GM12864 (cell line): ENCODE measurements at regions not wholly inside any gene's neighbourhood (a gene's known extent, or its start where the extent isn't known, plus 50 kb on each side); places are given as distances from the start of the nearest gene placed in this dataset.

Experiments
- DNase-seq: peaks from one replicate; pipeline ENCODE4 v3.0.0-alpha.2; 2011; ENCODE audit warnings: low read depth
- H3K4me3 ChIP-seq: 2 replicates; pipeline ENCODE4 v1.5.1; 2011; ENCODE audit warnings: mild to moderate bottlenecking, low read depth, low read length, control low read depth
- TF ChIP-seq, protein P1 (sequence below): IDR thresholded peaks from 2 replicates; pipeline ENCODE4 v1.5.1; 2011; ENCODE audit warnings: low read depth, mild to moderate bottlenecking, moderate library complexity, low read length, control low read depth, inconsistent platforms; ENCODE audit errors: missing control alignments

DNA sequence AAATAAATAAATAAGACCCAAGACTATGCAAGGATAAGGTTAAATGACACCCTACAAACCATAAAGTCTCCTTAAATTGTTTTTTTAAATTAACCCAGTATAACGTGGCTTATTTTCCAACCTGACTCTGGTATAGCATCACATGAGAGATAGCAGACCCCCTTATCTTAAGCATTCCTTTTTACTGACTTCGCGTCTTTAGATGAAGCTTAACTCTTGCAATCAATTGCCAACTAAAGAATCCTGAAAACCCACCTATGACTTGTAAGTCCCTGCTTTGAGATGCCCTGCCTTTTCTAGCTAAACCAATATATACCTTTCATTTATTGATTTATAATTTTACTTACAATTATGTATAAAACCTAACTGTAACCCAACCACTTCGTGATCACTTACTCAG, 57.1 kb upstream of the RAB12 start:
- DNase-seq: no peak

DNA sequence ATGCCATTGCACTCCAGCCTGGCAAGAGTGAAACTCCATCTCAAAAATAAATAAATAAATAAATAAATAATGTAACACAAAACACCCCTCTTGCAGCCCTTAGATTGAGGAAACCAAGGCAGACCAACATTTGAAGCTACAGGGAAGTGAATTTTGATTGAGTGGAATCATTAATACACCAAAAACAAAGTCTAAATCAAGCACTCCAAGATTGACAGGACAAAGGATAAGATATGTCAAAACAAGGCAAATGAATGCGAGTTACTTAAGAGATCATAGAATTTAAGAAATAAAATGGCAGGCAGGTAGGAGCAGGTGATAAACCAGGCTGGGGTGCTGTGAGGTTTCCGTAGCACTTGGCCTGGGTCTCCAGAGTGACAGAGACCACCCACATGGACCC, 54.9 kb upstream of the RAB12 start:
- no peak overlapping the region for H3K4me3 ChIP-seq
- TF ChIP-seq, protein P1, sequence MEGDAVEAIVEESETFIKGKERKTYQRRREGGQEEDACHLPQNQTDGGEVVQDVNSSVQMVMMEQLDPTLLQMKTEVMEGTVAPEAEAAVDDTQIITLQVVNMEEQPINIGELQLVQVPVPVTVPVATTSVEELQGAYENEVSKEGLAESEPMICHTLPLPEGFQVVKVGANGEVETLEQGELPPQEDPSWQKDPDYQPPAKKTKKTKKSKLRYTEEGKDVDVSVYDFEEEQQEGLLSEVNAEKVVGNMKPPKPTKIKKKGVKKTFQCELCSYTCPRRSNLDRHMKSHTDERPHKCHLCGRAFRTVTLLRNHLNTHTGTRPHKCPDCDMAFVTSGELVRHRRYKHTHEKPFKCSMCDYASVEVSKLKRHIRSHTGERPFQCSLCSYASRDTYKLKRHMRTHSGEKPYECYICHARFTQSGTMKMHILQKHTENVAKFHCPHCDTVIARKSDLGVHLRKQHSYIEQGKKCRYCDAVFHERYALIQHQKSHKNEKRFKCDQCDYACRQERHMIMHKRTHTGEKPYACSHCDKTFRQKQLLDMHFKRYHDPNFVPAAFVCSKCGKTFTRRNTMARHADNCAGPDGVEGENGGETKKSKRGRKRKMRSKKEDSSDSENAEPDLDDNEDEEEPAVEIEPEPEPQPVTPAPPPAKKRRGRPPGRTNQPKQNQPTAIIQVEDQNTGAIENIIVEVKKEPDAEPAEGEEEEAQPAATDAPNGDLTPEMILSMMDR: no peak
- DNase-seq: no peak

More for the DNA sequence above, 57.1 kb upstream of the RAB12 start:
- no peak overlapping the region for H3K4me3 ChIP-seq
- TF ChIP-seq, protein P1: no peak

DNA sequence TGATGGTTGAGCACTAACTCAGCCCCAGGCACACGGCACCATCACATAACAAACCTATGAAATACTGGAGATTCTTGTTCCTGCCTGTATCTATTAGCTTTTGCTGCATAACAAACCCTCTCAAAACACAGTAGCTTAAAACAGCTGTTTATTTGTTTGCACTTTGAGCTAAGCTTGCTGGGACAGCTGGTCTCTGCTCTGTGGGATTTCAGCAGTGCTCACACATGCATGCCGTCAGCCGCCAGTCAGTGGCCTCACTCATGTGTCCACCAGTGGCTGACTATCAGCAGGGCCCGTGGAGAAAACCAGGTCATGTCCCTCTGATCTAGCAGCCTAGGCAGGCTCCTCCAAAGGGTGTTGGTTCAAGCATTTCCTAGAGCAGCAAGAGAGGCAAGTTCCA, 52.8 kb upstream of the RAB12 start:
- H3K4me3 ChIP-seq: no peak overlapping the region
- no peak for DNase-seq
- TF ChIP-seq, protein P1: no peak
